AG04450 (cell line): ENCODE measurements at regions not wholly inside any gene's neighbourhood (a gene's known extent, or its start where the extent isn't known, plus 50 kb on each side); places are given as distances from the start of the nearest gene placed in this dataset.

Experiments
- CTCF ChIA-PET: fragments of 300-600, 350-600 bp; formaldehyde crosslinking; extraction: SDS; loops from one replicate; lab custom pipeline; 2022; ENCODE audit warnings: antibody characterized with exemption, inconsistent platforms; lab: Charles Lee
- POLR2A ChIA-PET: fragments of 350-600 bp; formaldehyde crosslinking; extraction: SDS; loops from one replicate; lab custom pipeline; 2021; ENCODE audit warnings: antibody characterized with exemption, inconsistent platforms; lab: Yijun Ruan, JAX
- DNase-seq: peaks from one replicate; pipeline ENCODE4 v3.0.0-alpha.2; 2011; ENCODE audit warnings: low read depth, low spot score
- H3K27ac ChIP-seq: one replicate; pipeline ENCODE4 v1.5.1; 2012; ENCODE audit warnings: low read depth, low read length, control low read depth
- H3K27me3 ChIP-seq: one replicate; pipeline ENCODE4 v1.6.0; 2012; ENCODE audit warnings: low read length; ENCODE audit not compliant: control insufficient read depth, insufficient read depth
- H3K4me3 ChIP-seq: 2 replicates; pipeline ENCODE4 v1.5.1; 2011; ENCODE audit warnings: mild to moderate bottlenecking, low read depth, low read length, control low read depth
- H3K9me3 ChIP-seq: 2 replicates; pipeline ENCODE4 v1.5.1; 2012; ENCODE audit warnings: low read length; ENCODE audit not compliant: control insufficient read depth, insufficient read depth
- CTCF ChIP-seq: IDR thresholded peaks from 2 replicates; pipeline ENCODE4 v1.5.1; 2011; ENCODE audit warnings: low read depth, low read length, control low read depth, inconsistent platforms

GRCh38 chr18:39506581-39507330 lies 1941.2 kb upstream of the CELF4 start:
- no peak for TF ChIP-seq CTCF
- CTCF ChIA-PET, result no interaction called here
- H3K27ac ChIP-seq, result no peak overlapping the region
- H3K27me3 ChIP-seq, result no peaks in the 10 kb centered on the region
- POLR2A ChIA-PET, result no interaction called here
- no peaks in the 10 kb centered on the region for H3K9me3 ChIP-seq
- H3K4me3 ChIP-seq, result no peak overlapping the region
- no peak for DNase-seq

- no peak for DNase-seq
- CTCF ChIA-PET, result interaction anchor here (1.1 kb wide), 1 partner anchor 23 kb away, joined by 3 read pairs; no protein-coding TSS in a partner anchor
- Histone ChIP-seq H3K27ac (no peak overlapping the region), H3K9me3 (no peaks in the 10 kb centered on the region), H3K27me3 (no peaks in the 10 kb centered on the region), H3K4me3 (no peak overlapping the region)
- POLR2A ChIA-PET, result no interaction called here
- TF ChIP-seq CTCF, result no peak
Measured at GRCh38 chr18:39500306-39500705, 1934.7 kb upstream of the CELF4 start.

- no peak overlapping the region for H3K4me3 ChIP-seq
- H3K27ac ChIP-seq, result no peak overlapping the region
- no peaks in the 10 kb centered on the region for H3K27me3 ChIP-seq
- no peak for TF ChIP-seq CTCF
- DNase-seq, result no peak
- H3K9me3 ChIP-seq, result no peaks in the 10 kb centered on the region
- ChIA-PET POLR2A (no interaction called here), CTCF (no interaction called here)
Measured at GRCh38 chr18:39497821-39498220, 1932.2 kb upstream of the CELF4 start.

GRCh38 chr18:39496986-39497385 lies 1931.4 kb upstream of the CELF4 start:
- Histone ChIP-seq H3K4me3 (no peak overlapping the region), H3K27ac (no peak overlapping the region), H3K9me3 (no peaks in the 10 kb centered on the region), H3K27me3 (no peaks in the 10 kb centered on the region)
- CTCF ChIA-PET, result no interaction called here
- no peak for DNase-seq
- POLR2A ChIA-PET, result no interaction called here
- no peak for TF ChIP-seq CTCF

- TF ChIP-seq CTCF, result no peak
- POLR2A ChIA-PET, result no interaction called here
- CTCF ChIA-PET, result interaction anchor here (0.7 kb wide), 1 partner anchor 80 kb away, joined by 3 read pairs; no protein-coding TSS in a partner anchor
- H3K27me3 ChIP-seq, result no peaks in the 10 kb centered on the region
- no peaks in the 10 kb centered on the region for H3K9me3 ChIP-seq
- H3K4me3 ChIP-seq, result no peak overlapping the region
- DNase-seq, result no peak
- H3K27ac ChIP-seq, result no peak overlapping the region
Measured at GRCh38 chr18:39494211-39494896, 1928.8 kb upstream of the CELF4 start.
